ENCODE measurements at regions not wholly inside any gene's neighbourhood (a gene's known extent, or its start where the extent isn't known, plus 50 kb on each side); places are given as distances from the start of the nearest gene placed in this dataset.

GRCh38 chr7:79787096-79787495, 333.6 kb upstream of the MAGI2 start:
- TF ChIP-seq POLR2AphosphoS5 (IDR thresholded peaks at IDR 0.05; ENCODE audit: borderline replicate concordance, low read depth, low read length) (no peak), EZH2 (IDR thresholded peaks at IDR 0.05) (no peak), FOXP2 (optimal IDR thresholded peaks at IDR 0.05; ENCODE audit: control extremely low read depth, extremely low read length, insufficient read depth) (no peak)
